ENCODE measurements at regions not wholly inside any gene's neighbourhood (a gene's known extent, or its start where the extent isn't known, plus 50 kb on each side); places are given as distances from the start of the nearest gene placed in this dataset.

GRCh38 chr10:59508956-59509355 lies 146.6 kb upstream of the FAM13C start:
- TF ChIP-seq CTCF (IDR thresholded peaks at IDR 0.05) (no peak), CEBPB (IDR thresholded peaks at IDR 0.05) (no peak), JUNB (IDR thresholded peaks at IDR 0.05) (no peak), MYC (IDR thresholded peaks at IDR 0.05; ENCODE audit: borderline replicate concordance, low read length) (no peak), NR3C1 (IDR thresholded peaks at IDR 0.05) (no peak), POLR2A (IDR thresholded peaks at IDR 0.05; ENCODE audit: low read length) (no peak), ESRRA (IDR thresholded peaks at IDR 0.05; ENCODE audit: borderline replicate concordance, low read length) (no peak), CHD2 (IDR thresholded peaks at IDR 0.05; ENCODE audit: low read length, partially characterized antibody) (no peak)
